ENCODE measurements at regions not wholly inside any gene's neighbourhood (a gene's known extent, or its start where the extent isn't known, plus 50 kb on each side); places are given as distances from the start of the nearest gene placed in this dataset.
A peak's percentile ranks its signal among the peaks of the same experiment; 100 is the strongest.

GRCh38 chr7:88540012-88540411, 219.5 kb upstream of the ZNF804B start:
- no peak overlapping the region for H3K4me3 ChIP-seq (ENCODE audit: low read depth, low read length, poor library complexity, severe bottlenecking)
- peak; percentile 52 for DNase-seq (ENCODE audit: low spot score)
- no peaks in the 10 kb centered on the region for H3K27me3 ChIP-seq (replicated peaks; ENCODE audit: insufficient read depth, low read depth, low read length, poor library complexity)
- H3K36me3 ChIP-seq (ENCODE audit: insufficient read depth, low read length, poor library complexity, severe bottlenecking), result no peaks in the 10 kb centered on the region
- intact Hi-C loops (cut with micrococcal nuclease; ENCODE audit: unreplicated experiment), result no loop called here
- peaks cover 2% of the 10 kb centered on the region for H3K9me3 ChIP-seq (ENCODE audit: low read depth, low read length, poor library complexity, severe bottlenecking)
- ChIA-PET CTCF (no interaction called here), POLR2A (ENCODE audit: low non-redundant PET) (no interaction called here)
- H3K4me1 ChIP-seq (ENCODE audit: insufficient read depth, low read length, poor library complexity, severe bottlenecking), result no peaks in the 10 kb centered on the region
- BruUV-seq (replicated peaks), result no TSS peak
- no peak for TF ChIP-seq CTCF (conservative IDR thresholded peaks at IDR 0.05; ENCODE audit: low read depth, low read length)
- TF ChIP-seq EZH2 (IDR thresholded peaks at IDR 0.05; ENCODE audit: borderline replicate concordance, low read depth, low read length, poor library complexity, severe bottlenecking), result no peak
- H3K27ac ChIP-seq (ENCODE audit: low read depth, low read length, poor library complexity, severe bottlenecking), result no peak overlapping the region

- no peaks in the 10 kb centered on the region for H3K27me3 ChIP-seq (replicated peaks; ENCODE audit: insufficient read depth, low read depth, low read length, poor library complexity)
- H3K4me3 ChIP-seq (ENCODE audit: low read depth, low read length, poor library complexity, severe bottlenecking), result no peak overlapping the region
- H3K36me3 ChIP-seq (ENCODE audit: insufficient read depth, low read length, poor library complexity, severe bottlenecking), result no peaks in the 10 kb centered on the region
- no peak for TF ChIP-seq EZH2 (IDR thresholded peaks at IDR 0.05; ENCODE audit: borderline replicate concordance, low read depth, low read length, poor library complexity, severe bottlenecking)
- no peak for TF ChIP-seq CTCF (conservative IDR thresholded peaks at IDR 0.05; ENCODE audit: low read depth, low read length)
- DNase-seq (ENCODE audit: low spot score), result no peak
- H3K4me1 ChIP-seq (ENCODE audit: insufficient read depth, low read length, poor library complexity, severe bottlenecking), result no peaks in the 10 kb centered on the region
- intact Hi-C loops (cut with micrococcal nuclease; ENCODE audit: unreplicated experiment), result no loop called here
- H3K9me3 ChIP-seq (ENCODE audit: low read depth, low read length, poor library complexity, severe bottlenecking), result no peaks in the 10 kb centered on the region
- no TSS peak for BruUV-seq (replicated peaks)
- H3K27ac ChIP-seq (ENCODE audit: low read depth, low read length, poor library complexity, severe bottlenecking), result no peak overlapping the region
- ChIA-PET CTCF (no interaction called here), POLR2A (ENCODE audit: low non-redundant PET) (no interaction called here)
Measured at GRCh38 chr7:88539518-88539917, 220.0 kb upstream of the ZNF804B start.

- no TSS peak for BruUV-seq (replicated peaks)
- H3K27ac ChIP-seq (ENCODE audit: low read depth, low read length, poor library complexity, severe bottlenecking), result no peak overlapping the region
- H3K27me3 ChIP-seq (replicated peaks; ENCODE audit: insufficient read depth, low read depth, low read length, poor library complexity), result no peaks in the 10 kb centered on the region
- no peak for DNase-seq (ENCODE audit: low spot score)
- TF ChIP-seq CTCF (conservative IDR thresholded peaks at IDR 0.05; ENCODE audit: low read depth, low read length) (no peak), EZH2 (IDR thresholded peaks at IDR 0.05; ENCODE audit: borderline replicate concordance, low read depth, low read length, poor library complexity, severe bottlenecking) (no peak)
- ChIA-PET CTCF (no interaction called here), POLR2A (ENCODE audit: low non-redundant PET) (no interaction called here)
- H3K4me3 ChIP-seq (ENCODE audit: low read depth, low read length, poor library complexity, severe bottlenecking), result no peak overlapping the region
- H3K4me1 ChIP-seq (ENCODE audit: insufficient read depth, low read length, poor library complexity, severe bottlenecking), result no peaks in the 10 kb centered on the region
- no peaks in the 10 kb centered on the region for H3K36me3 ChIP-seq (ENCODE audit: insufficient read depth, low read length, poor library complexity, severe bottlenecking)
- no peaks in the 10 kb centered on the region for H3K9me3 ChIP-seq (ENCODE audit: low read depth, low read length, poor library complexity, severe bottlenecking)
- intact Hi-C loops (cut with micrococcal nuclease; ENCODE audit: unreplicated experiment), result no loop called here
Measured at GRCh38 chr7:88523645-88524044, 217.0 kb upstream of the STEAP4 start.

All from A673 (cell line).